Left lung (tissue), 4 donors: ENCODE measurements at regions not wholly inside any gene's neighbourhood (a gene's known extent, or its start where the extent isn't known, plus 50 kb on each side); places are given as distances from the start of the nearest gene placed in this dataset.

Source experiments
- ATAC-seq: fragments of 200-7000 bp; cut with Tn5 transposase; one replicate; pipeline ENCODE4 v1.9.1; 2020; ENCODE audit warnings: moderate library complexity
- DNase-seq, 4 donors: peaks; one replicate each; pipeline ENCODE4 v3.0.0-alpha.2; 2013 to 2020
- H3K27ac ChIP-seq, 2 donors: fragments of 200-600 bp; sonication (generic) in 1 of 2; one replicate each; pipeline versions ENCODE4 v1.5.0 to v1.8.0; 2020 to 2021
- H3K27me3 ChIP-seq, 2 donors: fragments of 200-600 bp; sonication (generic) in 1 of 2; one replicate each; pipeline versions ENCODE4 v1.5.0 to v1.8.0; 2020 to 2021
- H3K36me3 ChIP-seq, 2 donors: fragments of 200-600 bp; sonication (generic) in 1 of 2; one replicate each; pipeline versions ENCODE4 v1.5.0 to v1.8.0; 2020 to 2021
- H3K4me1 ChIP-seq, 2 donors: fragments of 200-600 bp; one replicate each; pipeline ENCODE4 v1.8.0; 2021
- H3K4me3 ChIP-seq, 2 donors: fragments of 200-600 bp; sonication (generic) in 1 of 2; one replicate each; pipeline versions ENCODE4 v1.5.0 to v1.8.0; 2020 to 2021; ENCODE audit warnings: mild to moderate bottlenecking in 1 of 2
- H3K9me3 ChIP-seq, 2 donors: fragments of 200-600 bp; sonication (generic) in 1 of 2; one replicate each; pipeline versions ENCODE4 v1.5.0 to v1.8.0; 2020 to 2021
- intact Hi-C, 2 donors: fragments of 100-400 bp; cut with DNase I; formaldehyde crosslinking; loops; one replicate each; pipeline versions ENCODE4 v1.11.2 to v1.14.2; 2022
- TF ChIP-seq, protein P1 (sequence below), 2 donors: fragments of 200-600 bp; sonication (generic) in 1 of 2; IDR thresholded peaks; one replicate each; pipeline versions ENCODE4 v1.5.0 to v1.8.0; 2021; ENCODE audit warnings: antibody characterized with exemption in 2 of 2
- donor health status: DM: no; HTN: yes; CAD: no.
- donor health status: DM: no; HTN: no; CAD: no.

- intact Hi-C loops, result no loop called here
- DNase-seq, result no peak
- Histone ChIP-seq H3K4me1 (no peaks in the 10 kb centered on the region), H3K4me3 (no peak overlapping the region), H3K36me3 (no peaks in the 10 kb centered on the region), H3K27ac (no peak overlapping the region), H3K27me3 (no peaks in the 10 kb centered on the region), H3K9me3 (no peaks in the 10 kb centered on the region)
- ATAC-seq, result no peak
- TF ChIP-seq, protein P1, sequence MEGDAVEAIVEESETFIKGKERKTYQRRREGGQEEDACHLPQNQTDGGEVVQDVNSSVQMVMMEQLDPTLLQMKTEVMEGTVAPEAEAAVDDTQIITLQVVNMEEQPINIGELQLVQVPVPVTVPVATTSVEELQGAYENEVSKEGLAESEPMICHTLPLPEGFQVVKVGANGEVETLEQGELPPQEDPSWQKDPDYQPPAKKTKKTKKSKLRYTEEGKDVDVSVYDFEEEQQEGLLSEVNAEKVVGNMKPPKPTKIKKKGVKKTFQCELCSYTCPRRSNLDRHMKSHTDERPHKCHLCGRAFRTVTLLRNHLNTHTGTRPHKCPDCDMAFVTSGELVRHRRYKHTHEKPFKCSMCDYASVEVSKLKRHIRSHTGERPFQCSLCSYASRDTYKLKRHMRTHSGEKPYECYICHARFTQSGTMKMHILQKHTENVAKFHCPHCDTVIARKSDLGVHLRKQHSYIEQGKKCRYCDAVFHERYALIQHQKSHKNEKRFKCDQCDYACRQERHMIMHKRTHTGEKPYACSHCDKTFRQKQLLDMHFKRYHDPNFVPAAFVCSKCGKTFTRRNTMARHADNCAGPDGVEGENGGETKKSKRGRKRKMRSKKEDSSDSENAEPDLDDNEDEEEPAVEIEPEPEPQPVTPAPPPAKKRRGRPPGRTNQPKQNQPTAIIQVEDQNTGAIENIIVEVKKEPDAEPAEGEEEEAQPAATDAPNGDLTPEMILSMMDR (IDR thresholded peaks at IDR 0.05), result no peak
Observed at GRCh38 chr3:107323723-107324122, 53.5 kb upstream of the CCDC54 start.

GRCh38 chr3:107325446-107325845, 51.8 kb upstream of the CCDC54 start:
- Histone ChIP-seq H3K27me3 (no peaks in the 10 kb centered on the region), H3K9me3 (no peaks in the 10 kb centered on the region), H3K27ac (no peak overlapping the region), H3K4me1 (no peaks in the 10 kb centered on the region), H3K4me3 (no peak overlapping the region), H3K36me3 (no peaks in the 10 kb centered on the region)
- DNase-seq (no peak), ATAC-seq (no peak)
- intact Hi-C loops, result no loop called here
- TF ChIP-seq, protein P1 (IDR thresholded peaks at IDR 0.05), result no peak
